Stimulated activated CD4-positive, alpha-beta T cell treated with anti-CD3 and anti-CD28 coated beads, Interleukin-4, amount 100 ng/mL, for 24 hours (primary cell): ENCODE measurements at regions not wholly inside any gene's neighbourhood (a gene's known extent, or its start where the extent isn't known, plus 50 kb on each side); places are given as distances from the start of the nearest gene placed in this dataset.

Source experiments
- DNase-seq: peaks from one replicate; pipeline ENCODE4 v3.0.0-alpha.2; 2020

GRCh38 chr2:181152226-181152625 is 171.8 kb downstream of the UBE2E3 start:
- no peak for DNase-seq

- DNase-seq: no peak
Measured at GRCh38 chr2:181152701-181153100, 172.3 kb downstream of the UBE2E3 start.

DNA sequence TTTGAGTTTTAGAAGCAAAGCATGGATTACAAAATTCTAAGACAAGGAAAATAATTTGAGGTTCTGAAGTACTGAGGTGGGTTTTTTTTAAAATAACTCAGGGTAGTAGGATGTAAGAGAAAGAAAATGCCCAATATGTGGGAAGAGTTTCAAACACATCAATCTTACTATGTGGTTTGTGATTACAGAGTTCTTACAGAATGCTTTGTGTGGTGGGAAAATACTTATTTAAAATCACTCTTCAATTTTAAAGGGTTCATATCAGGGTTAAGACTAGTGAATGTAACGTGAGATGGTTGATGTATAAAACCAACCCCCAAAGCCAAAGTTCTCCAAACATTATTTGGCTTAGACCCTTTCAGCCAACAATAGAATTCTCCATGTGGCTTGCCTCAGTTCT is 173.5 kb downstream of the UBE2E3 start:
- DNase-seq: no peak

GRCh38 chr2:181157326-181157725 is 176.9 kb downstream of the UBE2E3 start:
- DNase-seq: no peak

- no peak for DNase-seq
Measured at GRCh38 chr2:181158427-181158826, 178.0 kb downstream of the UBE2E3 start.

GRCh38 chr2:181161615-181162014 is 181.2 kb downstream of the UBE2E3 start:
- no peak for DNase-seq

- DNase-seq: no peak
Measured at GRCh38 chr2:181163139-181163538, 182.7 kb downstream of the UBE2E3 start.

- DNase-seq: no peak
Measured at GRCh38 chr2:181163691-181164090, 183.3 kb downstream of the UBE2E3 start.

GRCh38 chr2:181164699-181165098 is 184.3 kb downstream of the UBE2E3 start:
- no peak for DNase-seq

- no peak for DNase-seq
Measured at GRCh38 chr2:181165199-181165868, 184.9 kb downstream of the UBE2E3 start.

DNA sequence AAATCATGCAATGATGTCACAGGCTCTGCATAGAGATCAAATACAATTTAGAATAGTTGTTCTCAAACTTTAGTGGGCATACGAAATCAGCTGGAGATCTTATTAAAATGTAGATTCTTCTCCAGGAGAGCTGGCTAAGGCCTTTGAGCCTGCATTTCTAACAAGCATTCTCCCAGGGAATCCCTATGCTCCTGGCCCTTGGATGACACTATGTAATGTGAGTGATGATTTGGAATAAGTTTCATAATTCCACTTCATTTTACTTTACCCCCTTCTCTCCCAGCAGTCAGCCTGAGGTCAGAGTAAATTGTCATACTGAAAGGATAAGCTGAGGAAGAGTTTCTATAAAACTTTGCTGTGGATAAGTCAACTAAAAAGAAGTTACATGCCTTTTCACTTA is 189.1 kb downstream of the UBE2E3 start:
- DNase-seq: no peak

- DNase-seq: no peak
Measured at GRCh38 chr2:181170256-181170655, 189.9 kb downstream of the UBE2E3 start.

DNA sequence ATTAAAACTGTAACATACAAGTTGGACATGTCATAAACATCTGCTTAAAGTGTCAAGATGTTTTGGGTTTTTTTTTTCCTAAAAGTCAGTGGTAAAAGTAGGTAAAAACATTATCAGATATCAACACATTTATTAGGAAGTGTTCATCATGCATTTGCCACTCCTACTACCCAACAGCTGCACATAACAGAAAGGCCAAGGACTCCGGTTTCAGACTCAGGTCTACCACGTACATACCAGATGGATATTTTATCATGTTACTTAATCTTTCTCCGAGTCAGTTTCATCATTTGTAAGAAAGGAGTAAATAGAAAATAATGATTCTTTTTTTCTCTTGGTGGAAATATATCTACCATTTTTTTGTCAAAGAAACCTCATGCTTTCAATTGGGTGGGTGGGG is 192.3 kb downstream of the UBE2E3 start:
- DNase-seq: no peak

DNA sequence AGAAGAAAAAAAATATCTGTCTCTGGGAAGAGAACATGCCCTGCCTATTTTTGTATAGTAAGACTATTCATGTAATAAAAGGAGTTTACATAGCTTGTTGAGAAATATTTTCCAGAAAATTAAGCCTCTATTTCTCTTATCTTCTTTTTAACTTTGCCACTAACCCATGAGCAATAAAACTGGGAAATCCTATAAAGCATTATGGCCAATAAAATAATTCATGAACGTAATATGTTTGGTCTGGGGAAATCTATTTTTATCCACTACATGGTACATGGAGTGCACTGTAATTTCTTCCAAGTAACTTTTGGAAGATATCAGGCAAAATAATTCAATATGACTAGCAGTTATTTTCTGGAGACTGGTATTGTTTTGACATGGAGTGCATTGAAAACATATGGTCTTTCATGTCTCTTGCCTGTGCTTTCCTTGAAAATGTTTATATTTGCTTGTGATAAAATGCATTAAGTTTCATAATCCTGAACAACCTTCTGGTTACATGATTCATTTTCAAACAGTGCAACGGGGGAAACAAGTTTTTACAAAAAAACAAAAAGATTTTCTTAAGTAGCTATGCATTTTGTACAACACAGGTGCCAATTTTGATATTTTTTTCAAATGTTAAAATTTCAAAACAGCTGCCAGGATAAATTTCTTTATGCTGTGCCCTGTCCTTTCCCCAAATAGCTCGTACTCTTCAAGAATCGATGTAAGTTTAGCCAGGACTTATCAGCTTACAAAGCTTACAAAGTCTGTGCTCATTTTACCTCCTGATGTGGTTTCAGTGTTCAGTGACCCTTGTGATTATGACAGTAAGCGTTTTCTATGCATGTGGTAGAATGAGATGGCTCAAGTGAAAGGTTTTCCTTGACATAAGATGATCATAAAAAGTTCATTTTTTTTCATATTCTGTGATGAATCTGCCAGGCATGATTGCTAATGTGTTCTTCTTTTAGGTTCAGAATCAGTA is 194.5 kb downstream of the UBE2E3 start:
- no peak for DNase-seq

DNA sequence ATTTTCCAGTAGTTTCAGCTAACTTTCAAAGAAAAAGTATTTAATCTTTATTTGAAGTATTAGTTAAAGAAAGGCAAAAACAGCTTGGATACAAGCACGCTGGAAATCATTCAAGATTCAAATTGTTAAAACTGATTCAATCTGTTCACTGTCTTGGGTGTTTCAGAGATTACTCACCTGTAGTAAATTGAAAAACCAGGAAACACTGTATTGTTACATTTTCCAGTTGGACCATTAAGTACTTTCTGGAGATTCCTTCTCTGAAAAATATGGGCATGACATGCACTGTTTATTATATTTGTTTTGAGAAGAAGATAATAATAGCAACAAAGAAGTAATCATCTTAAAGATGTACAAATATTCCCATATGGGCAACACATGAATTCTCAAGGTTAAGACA is 196.1 kb downstream of the UBE2E3 start:
- DNase-seq: no peak

- no peak for DNase-seq
Measured at GRCh38 chr2:181177376-181177775, 197.0 kb downstream of the UBE2E3 start.

- DNase-seq: no peak
Measured at GRCh38 chr2:181178130-181178529, 197.7 kb downstream of the UBE2E3 start.

DNA sequence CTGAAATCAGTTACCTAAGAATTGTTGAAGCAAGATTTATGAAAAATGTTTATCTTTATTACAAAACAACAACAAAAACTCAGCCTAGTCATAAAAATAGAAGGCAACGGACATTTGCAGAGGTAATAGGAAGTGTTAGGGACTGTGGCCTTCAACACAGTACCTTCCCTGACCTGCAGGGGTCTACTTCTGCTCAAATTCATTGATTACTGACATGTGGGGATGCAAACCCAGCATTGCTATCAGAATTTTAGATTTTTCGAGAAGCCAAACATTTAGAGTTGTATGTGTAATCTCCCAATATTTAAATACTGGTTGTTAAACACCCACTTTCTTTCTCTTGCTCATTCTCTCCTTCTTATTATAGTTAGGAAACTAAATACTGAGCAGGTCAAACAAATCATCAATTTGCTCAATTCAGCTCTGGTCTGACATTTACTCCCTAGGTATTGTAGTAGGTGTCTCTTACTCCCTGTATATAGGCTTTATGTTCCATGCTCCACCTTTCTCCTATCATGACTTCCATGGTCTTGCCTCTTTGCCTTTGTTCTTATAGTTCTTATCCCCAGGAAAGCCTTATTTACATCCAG is 198.5 kb downstream of the UBE2E3 start:
- peak; percentile 41 for DNase-seq

DNA sequence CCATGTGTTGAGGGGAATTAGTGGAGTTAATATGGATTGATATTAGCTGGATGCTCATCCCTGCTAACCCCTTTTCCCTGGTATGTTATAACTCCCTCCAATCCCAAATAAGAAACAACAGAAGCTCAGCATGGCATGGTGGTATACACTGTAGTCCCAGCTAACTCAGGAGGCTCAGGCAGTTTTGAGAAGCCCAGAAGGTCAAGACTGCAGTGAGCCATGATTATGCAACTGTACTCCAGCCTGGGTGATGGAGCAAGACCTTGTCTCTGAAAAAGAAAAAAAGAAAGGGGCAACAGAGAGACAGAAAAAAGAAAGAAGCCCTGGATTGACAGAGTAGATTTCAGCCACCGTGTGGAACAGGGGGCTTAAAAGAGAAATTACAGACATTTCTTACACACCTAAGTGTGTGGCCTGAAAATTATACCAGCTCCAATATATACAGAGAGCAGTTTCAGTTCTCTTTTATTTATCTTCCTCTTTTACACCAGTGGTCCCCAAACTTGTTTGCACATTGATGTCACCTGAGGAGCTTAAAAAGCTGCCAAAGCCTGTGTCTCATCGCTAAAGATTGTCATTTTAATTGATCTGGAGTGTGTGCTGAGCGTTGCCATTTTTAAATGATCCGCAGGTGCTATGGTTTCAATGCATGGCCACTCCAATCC is 203.6 kb downstream of the UBE2E3 start:
- no peak for DNase-seq

- DNase-seq: no peak
Measured at GRCh38 chr2:181185421-181185820, 205.0 kb downstream of the UBE2E3 start.

DNA sequence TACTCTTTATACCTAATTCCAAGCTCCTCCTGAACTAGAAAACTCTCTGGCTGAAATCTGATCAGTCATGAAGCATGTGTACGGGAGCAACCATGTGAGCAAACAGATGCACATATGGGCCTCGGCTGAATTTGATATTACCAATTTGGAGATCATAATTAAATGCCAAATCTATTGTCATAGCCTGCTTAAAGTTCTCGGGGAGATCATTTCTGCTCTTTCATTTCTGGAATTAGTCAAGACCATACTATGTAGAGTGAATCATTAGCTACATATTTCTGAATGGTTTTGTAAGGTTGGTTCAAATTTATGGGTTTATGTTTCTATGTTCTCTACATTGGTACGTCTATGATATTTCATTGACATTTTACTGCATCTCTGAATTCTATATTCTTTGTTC is 205.5 kb downstream of the UBE2E3 start:
- no peak for DNase-seq

DNA sequence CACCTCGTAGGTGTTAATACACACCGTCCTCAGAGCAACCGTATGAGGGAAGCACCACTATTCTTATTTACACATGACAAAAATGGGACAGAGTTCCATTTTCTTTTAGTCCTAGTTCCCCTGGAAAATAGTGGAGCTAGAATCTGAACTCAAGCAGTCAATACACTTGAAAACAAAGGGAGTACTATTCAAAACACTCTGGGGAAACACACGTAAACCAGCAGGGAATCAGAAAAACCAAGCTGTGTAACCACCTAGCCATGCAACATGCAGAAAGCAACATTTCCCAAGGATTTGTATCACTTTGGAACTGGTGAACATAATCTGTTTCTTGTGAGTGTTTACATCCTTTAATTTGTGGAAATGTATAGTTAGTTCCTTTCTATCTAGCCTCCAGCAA is 208.2 kb downstream of the UBE2E3 start:
- no peak for DNase-seq

DNA sequence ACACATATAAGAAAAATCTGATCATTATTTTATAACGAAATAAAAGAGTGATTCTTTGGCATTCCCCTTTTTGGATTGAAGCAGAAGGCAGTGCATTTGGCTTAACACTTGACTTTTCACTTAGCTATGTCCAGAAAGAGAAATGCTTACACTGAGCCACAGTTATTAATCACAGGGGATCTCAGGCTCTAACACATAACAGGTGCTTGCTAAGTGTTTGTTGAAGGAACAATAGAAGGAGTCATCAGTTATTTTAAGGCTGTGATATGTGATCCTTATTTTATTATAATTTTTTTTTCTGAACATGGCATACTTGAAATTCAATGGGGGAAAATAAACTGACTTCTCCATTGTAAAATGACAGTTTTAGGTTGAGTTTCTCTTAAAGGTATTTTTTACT is 209.5 kb downstream of the UBE2E3 start:
- DNase-seq: no peak
